GM19467 (cell line): ENCODE measurements at regions not wholly inside any gene's neighbourhood (a gene's known extent, or its start where the extent isn't known, plus 50 kb on each side); places are given as distances from the start of the nearest gene placed in this dataset.

Experiments
- ATAC-seq: cut with Tn5 transposase; IDR thresholded peaks from one replicate; pipeline ENCODE4 v1.9.1; 2021; ENCODE audit warnings: mild to moderate bottlenecking, moderate library complexity; ENCODE audit not compliant: unreplicated experiment

DNA sequence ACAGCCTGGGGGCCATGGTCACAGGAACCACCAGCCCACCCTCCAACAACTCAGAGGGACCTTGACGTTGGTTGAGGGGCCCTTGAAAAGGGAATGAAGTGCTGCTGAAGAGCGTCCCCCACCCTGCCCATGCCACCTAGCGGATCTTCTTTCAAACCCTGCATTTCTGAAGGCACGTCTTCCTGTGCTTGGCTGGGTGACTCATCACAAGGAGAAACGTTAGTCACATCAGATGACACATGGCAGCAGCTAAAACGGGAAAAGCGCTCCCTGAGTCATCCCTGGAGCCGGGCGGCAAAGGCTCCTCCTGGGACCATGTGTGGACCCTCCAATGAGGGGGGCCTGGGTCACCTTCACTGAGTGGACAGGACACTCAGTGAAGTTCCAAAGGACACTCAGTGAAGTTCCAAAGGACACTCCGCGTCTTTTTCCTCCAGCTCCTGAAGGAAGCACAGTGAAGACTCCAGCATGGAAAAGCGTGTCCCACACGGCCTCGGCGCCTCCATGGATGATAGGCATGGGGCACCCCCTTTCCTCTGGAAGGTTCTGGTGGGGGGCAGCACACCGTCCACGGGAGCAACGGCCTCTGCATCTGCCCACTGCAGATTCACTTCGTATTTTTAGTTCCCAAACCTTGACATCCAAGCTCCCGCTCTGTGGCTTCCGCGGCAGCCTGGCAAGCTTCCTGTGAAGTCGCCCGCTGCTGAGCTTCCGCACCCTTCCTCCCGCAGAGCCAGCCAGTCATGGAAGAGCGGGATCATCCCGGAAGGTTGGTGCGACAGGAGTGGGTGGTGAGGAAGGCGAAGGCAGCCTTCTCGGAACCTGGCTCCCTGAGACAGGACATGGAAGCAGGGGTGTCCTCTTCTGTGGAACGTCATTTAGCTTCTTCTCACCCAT, 383.4 kb downstream of the VRK1 start:
- no peak for ATAC-seq

DNA sequence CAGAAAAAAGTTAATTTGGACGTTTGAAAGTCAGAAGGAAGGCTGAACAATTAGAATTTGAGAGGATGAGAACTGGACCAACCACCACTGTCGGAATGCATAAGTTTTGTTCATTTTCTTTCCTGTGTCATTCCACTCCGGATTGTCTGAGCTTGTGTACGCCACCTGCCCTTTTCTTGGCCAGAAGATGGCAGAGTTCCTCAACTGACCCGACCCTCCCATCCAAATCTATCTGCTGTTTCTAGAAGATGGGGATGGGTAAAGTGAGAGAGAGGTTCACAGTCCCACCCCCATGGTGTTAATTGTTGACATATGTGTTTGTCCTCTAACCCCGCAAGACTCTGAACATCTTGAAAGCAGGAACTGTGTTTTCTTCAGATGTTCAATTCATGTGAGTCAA, 388.0 kb downstream of the VRK1 start:
- ATAC-seq, result no peak

DNA sequence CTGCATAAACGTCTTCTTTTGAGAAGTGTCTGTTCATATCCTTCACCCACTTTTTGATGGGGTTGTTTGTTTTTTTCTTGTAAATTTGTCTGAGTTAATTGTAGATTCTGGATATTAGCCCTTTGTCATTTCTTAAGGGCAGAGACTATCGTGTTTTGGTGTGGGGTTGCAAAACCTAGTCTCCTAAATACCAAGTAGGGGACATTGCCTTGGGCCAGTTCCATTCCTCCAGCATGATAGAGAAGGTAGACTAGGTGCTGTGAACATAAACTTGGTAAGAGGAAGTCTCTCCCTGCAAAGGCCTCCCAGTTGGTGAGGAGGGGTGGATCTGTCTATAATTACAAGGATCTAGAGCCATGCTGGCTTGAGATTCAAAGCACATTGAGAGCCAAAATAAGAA, 390.7 kb downstream of the VRK1 start:
- no peak for ATAC-seq

DNA sequence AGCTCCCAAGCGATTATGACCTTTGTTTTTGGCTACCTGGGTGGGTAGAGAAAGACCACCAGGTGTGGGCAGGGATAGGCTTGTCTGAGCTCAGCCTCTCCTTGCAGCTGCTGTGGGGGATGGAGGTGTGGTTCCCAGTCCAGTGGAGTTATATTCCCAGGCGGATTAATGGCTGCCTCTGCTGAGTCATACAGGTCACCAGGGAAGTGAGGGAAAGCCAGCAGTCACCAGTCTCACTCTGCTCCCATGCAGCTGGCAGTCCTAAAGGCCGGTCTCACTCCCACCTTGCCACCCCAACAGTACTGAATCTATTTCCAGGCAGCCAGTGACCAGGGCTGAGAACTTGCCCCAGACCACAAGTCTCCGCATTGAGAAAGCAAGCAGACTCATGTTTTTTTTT, 399.2 kb downstream of the VRK1 start:
- ATAC-seq, result no peak

DNA sequence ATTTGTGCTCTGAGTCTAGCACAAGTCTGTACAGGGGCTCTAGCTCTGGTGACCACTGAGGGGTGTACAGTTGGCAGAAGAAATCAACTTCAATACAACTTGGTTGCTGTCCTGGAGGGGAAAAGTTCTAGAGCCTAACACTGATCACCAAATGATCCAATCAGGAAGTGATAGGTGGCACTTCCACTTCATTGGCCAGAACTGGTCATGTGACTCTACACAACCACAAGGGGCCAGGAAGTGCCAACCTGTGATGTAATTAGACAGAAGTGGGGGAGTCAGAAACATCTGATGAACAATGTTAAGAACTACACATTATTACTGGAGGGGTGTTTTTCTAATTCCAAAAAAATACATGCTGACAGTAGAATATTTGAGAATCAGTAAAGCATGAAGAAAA, 401.6 kb downstream of the VRK1 start:
- ATAC-seq, result no peak

DNA sequence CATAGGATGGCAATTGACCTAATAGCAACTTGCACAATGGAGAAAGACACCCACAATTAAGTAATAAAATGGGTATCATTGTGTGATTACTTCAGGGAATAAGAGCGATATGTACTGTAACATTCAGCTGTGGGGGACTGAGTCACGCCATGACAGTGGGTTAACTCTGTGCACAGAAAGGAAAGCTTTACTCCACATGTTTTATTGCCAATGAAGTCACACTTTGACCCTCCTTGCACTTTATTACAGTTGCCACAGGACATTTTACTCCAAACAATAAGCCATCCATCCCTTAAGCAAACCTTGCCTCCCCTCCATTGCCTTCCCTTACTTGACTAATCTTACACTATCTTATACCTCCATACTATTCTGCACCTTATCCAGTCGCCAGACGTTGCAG, 403.1 kb downstream of the VRK1 start:
- no peak for ATAC-seq

DNA sequence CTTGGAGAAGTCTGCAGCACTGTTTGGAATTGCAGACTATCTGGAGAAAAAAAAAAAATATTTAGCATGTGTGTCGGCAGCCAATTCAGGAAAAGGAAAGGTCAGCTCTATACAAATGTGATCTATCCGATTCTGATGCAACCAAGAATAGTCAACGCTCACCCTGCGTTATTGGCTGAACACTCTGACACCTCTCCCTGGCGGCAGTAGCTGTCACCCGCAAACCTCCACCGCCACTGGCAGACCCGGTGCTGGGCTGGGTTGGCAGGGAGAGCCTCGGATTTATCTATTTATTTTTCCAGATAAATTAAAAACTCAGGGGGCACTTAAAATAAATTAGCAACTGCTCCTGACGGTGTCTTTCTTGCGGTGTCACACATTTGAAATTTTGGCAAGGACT, 409.7 kb downstream of the VRK1 start:
- no peak for ATAC-seq

DNA sequence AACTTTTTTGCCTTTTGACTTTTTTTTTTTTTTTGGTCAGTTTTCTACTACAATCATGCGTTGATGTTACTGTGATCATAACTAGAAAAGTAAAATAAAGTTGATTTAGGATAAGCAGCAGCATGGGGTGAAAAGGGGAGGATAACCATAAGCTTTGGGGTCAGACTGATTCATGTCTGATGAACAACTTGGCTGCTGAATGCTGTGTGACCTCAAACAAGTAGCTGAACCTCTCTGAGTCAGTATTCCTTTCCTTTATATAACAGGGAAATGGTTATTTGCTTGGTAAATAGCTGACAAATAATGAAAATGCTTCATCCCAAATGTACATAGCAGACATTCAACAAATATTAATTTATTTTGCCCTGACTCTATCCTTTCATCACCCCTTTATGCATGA, 413.0 kb downstream of the VRK1 start:
- no peak for ATAC-seq

DNA sequence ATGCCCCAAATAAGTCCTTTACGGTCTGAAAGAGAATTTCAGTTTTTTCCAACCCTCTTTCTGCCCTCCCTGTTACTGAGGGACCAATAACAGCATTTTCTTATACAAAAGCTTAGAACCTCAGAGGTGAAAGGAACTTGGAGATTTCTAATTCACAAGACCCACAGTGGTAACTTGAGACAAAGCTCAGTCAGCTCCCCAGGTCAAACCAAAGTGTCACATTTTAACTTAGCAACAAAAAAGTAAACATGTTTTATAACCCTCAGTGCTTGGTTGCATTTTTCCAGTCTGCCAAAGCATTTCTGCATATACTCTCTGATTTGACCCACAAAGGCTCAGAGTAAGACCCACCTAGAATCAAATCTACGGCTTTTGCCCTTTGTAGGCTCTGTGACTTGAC, 415.2 kb downstream of the VRK1 start:
- no peak for ATAC-seq

DNA sequence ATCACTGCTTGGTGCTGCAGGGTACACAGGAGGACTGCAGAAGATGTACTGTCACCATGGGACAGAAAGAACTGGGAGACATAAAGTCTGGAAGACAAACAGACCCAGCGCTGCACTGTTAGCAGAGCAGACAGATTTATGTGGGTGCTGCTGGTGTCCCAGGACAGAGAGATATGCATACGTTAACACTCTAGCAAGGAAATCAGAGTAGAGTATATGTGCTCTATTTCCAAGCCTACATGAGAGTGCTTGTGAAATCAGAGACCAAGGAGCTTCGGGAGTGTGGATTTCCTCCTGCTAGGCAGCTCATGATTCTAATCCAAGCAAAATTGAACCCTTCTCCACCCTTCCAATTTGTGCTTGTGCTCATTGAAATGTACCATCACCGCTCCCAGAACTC, 416.5 kb downstream of the VRK1 start:
- no peak for ATAC-seq

DNA sequence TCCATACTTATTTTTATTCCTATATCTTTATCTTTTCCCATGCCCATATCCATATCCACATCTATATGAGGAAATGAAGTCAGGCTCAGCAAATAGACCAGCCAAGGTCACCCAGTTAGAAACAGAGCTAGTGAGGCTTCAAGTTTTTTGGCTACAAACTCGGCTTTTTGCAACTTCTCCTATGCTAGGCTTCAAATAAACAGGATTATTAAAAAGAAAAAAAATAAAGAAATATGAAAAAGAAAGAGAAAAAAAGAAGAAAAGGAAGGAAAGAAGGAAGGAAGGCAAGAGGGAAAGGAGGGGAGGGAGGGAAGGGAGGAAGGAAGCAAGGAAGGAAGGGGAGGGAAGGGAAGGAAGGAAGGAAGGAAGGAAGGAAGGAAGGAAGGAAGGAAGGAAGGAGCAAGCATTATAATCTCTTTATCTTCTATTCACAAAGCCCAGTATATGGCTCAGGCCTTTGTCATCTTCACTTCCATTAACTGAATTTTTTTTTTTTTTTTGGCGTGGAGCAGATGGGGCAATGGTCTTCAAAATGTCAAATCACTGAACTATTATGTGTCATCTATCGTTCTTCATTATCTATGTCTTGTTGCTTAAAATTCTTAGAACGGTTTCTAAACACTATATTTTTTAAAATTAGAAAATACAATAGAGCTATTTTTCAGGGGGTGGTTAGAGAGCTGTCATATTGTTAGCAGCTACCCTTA, 418.2 kb downstream of the VRK1 start:
- ATAC-seq, result no peak

DNA sequence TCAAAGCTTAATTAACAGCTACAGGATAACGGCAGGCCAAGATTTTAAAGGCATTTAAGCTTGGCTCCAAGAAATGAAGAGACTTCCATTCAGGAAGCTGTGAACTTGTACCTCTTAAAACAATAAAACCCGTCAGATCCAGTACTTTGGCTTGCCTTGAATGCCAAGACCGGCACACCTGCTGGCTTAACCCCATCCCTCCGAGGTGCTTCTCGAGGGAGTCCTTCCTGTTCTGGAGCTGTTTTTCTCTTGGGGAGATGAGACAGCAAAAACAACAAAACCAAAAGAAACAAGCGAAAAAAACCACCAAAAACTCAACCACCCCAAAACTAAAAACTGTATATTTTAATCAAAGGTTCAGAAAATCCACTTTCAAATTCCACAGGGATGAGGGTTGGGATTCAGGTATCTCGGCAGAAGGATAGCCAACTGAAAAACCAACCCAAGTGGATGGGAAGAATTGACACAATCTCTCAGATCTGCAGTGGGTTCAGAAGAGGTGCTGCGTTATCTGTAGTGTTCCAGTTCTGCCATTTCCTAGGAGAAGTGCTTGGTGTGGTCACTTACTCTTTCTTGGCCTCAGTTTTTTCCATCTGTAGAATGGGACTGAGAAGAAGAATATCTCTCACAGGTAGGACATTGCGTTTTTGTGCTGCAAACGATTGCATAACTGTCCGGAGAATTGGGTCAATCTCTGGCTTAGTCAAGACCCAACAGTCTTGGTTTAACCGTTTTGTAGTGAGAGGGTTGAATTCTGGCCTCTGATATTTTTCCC, 420.1 kb downstream of the VRK1 start:
- ATAC-seq, result no peak

DNA sequence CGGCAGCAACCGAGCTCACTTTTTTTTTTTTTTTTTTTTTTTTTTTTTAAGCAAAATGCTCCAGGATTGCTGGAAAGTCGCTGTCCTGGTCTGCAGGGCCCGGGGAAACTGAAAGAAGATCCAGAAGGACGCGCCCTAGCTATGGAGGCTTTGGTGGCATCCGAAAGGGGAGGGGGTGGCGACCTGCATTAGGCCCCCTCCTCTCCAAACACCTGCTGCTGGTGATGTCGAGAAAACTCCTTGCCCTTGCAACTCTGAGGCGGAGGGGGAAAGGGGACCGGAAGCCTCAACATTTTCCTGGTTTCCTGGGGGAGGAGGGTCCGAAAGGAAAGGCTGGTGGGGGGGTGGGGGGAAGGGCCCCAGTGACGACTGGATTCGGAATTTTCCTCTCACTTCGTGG, 421.1 kb downstream of the VRK1 start:
- no peak for ATAC-seq

DNA sequence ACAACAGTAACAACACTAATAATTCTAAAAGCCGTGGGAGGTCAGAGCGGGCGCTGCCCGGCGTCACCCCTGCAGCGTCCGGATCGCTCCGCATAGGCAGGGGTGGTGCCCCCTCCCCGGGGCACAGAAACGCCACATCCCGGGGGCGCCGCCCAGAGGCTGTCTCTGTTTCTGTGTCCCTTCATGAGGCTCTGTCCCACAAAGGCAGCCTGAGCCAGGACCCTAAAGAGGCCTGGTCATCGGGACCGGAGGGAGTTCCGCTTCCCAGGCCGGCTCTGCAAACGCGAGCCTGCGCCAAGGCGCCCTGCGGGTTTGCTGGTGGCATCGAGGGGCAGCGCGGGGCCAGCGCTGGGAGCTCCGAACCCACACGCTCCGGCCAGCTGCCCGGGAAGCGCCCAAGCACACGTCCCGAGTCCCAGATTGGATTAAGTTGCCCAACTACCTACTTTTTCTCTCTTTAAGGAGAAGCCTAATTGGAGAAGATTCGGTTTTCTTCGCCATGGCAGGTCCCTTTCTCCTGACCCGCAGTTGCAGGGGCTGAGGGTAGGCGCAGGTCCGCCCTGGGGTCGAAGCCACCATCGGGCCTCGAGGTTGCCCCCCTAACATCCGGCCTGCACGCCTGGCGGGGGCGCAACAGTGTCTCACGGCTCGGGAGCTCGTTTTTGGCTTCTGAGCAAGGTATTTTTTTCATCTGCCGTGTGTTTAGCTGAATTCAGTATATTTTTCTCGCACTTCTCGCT, 421.7 kb downstream of the VRK1 start:
- no peak for ATAC-seq

DNA sequence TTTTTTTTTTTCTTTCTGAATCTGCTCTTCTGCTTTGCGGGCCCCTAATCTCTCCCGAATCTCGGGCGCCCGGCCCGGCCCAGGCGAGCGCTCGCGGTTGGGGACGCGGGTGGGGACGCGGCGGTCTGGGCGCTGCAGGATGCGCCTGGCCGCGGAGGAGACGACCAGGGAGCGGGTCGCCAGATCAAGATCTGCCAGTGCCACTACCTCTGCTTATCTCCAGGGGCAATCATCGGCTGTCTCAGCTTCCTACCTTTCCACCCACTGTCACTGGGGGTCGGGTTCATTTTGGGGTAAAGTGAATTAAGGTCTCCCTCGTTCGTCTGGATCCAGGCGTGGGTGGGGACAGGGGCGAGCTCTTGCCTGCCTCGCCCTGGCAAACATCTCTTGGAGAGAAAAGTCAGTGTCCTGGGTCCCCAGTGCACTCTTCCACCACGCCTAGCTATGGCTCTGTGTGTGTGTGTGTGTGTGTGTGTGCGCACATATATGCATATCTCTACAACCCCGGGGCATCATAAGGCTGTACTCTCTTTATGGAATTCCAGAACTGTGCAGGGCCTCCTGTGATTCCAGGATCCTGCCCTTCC, 422.3 kb downstream of the VRK1 start:
- ATAC-seq, result no peak

DNA sequence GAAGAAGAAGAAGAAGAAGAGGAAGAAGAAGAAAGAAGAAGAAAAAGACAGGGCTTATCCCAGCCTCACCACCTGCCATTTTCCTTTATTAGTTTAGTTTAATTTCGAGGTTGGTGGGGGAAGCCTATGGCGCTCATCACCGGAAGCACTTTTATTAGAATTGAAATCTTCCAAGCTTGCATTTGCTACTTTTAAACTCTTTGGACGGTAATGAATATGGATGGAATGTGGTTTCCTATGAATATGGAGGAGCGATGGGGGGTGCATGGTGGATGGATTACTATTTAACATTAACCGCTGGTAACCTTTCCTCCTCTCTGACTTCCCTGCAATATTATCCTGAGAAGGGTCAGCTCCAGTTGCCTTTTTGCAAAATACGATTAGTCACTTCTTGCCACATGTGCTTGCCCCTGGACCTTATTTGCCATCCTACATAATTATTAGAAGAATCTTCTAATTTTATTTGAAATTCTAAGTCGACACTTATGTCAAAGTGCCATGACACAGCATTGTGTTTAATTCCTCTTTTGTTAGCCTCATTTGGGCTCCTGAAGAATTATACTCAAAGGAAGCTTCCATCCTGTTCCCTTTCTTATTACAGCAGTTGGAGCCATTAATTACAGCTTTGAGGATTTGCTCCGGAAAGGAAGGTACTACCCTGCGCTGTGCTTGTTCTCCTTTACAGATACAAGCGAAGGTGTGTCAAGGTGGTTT, 424.5 kb downstream of the VRK1 start:
- ATAC-seq, result no peak

DNA sequence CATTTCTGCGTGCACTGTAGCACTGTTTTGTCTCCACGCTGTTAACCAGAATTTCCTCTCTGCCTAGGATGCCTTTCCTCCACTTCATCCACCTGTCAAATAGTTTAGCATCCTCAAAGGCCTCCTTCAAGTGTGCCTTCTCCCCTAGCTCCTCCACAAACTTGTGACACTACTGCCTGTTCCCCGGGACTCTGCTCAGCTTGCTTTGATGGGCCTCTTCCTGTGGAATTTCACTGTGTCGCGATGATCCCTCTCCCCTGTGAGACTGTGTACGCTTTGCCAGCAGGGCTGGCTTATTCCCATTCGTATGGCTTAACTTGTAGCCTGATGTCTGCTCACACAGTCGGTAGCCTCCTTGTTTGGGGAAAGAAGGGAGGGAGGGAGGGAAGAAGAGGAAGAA, 426.8 kb downstream of the VRK1 start:
- no peak for ATAC-seq

DNA sequence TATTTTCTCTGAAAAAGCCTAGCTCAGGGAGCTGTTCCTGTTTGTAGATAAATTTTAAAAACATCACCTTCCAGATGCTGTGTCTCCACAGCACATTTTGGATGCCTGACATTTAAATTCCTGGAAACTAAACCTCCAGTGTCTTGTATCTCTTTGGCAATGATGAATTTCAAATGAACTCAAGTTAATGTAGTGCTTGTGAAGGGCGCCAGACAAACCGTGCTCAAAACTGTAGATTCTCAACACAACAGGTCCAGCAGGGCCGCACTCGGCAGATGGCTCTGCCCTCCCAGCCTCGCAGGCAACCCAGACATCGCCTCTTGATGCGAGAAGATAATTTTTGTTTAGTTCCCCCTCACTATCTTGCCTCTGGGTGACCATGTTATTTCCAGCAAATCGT, 432.9 kb downstream of the VRK1 start:
- ATAC-seq, result no peak

DNA sequence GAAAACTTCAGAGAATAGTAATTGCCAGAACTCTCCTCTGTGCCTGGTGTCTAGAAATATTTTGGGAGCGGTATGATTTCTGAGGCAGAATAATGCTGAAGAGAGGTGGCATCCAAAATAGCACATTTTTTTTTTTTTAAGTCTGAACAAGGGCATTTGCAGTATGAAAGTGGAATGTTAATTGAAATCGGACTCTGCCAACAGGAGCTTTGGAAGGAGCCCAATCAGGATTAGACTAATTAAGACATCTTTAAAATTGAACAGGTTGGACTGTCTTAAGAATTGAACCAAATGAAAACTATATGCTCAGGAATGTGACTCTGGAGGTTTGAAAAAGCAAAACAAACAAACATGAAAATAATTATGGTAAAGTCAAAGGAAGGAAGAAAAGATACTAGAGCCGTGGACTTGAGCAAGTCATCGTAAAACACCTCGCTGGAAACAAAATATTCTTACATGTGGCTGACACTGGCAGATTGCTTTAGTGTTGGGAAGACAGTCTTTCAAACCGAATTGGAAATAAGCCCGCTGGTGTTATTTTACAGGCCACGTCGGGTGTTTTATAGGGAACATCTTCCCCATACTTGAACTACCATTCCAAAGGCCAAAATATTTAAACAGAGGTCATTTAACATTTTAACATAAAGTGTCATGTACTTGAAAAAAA, 436.3 kb downstream of the VRK1 start:
- ATAC-seq, result no peak
